ENCODE measurements at regions not wholly inside any gene's neighbourhood (a gene's known extent, or its start where the extent isn't known, plus 50 kb on each side); places are given as distances from the start of the nearest gene placed in this dataset.

- BruUV-seq (replicated peaks), result no TSS peak
- Mint-ChIP-seq H3K36me3 (ENCODE audit: insufficient read depth, unreplicated experiment) (no peaks in the 10 kb centered on the region), H3K9me3 (ENCODE audit: unreplicated experiment) (peaks cover 14% of the 10 kb centered on the region), H3K27ac (ENCODE audit: unreplicated experiment) (no peak overlapping the region), H3K4me1 (ENCODE audit: low read depth, unreplicated experiment) (no peaks in the 10 kb centered on the region), H3K27me3 (ENCODE audit: insufficient read depth, unreplicated experiment) (no peaks in the 10 kb centered on the region), H3K4me3 (ENCODE audit: unreplicated experiment) (no peak overlapping the region)
- intact Hi-C loops (cut with micrococcal nuclease; ENCODE audit: unreplicated experiment), result no loop called here
- no peaks in the 10 kb centered on the region for H3K36me3 ChIP-seq (ENCODE audit: control insufficient read depth, insufficient read depth, low read length)
- no peaks in the 10 kb centered on the region for H3K9me3 ChIP-seq
- no peak overlapping the region for H3K4me3 ChIP-seq (ENCODE audit: low read depth, low read length)
- no peaks in the 10 kb centered on the region for H3K27me3 ChIP-seq (replicated peaks; ENCODE audit: control insufficient read depth, insufficient read depth, low read length)
- ChIA-PET POLR2A (no interaction called here), CTCF (no interaction called here)
- TF ChIP-seq CTCF (IDR thresholded peaks at IDR 0.05; ENCODE audit: insufficient read depth in 1 of 2, low read depth in 1 of 2, low read length in 1 of 2, severe bottlenecking in 1 of 2, unreplicated experiment in 1 of 2), result no peak
- no peak for DNase-seq
- no peaks in the 10 kb centered on the region for H3K4me1 ChIP-seq
Observed at GRCh38 chr1:164466429-164466828, 92.6 kb upstream of the PBX1 start.

GRCh38 chr1:164470996-164471395 lies 88.0 kb upstream of the PBX1 start:
- no peaks in the 10 kb centered on the region for H3K27me3 ChIP-seq (replicated peaks; ENCODE audit: control insufficient read depth, insufficient read depth, low read length)
- no peaks in the 10 kb centered on the region for H3K36me3 ChIP-seq (ENCODE audit: control insufficient read depth, insufficient read depth, low read length)
- intact Hi-C loops (cut with micrococcal nuclease; ENCODE audit: unreplicated experiment), result no loop called here
- H3K9me3 ChIP-seq, result no peaks in the 10 kb centered on the region
- no peaks in the 10 kb centered on the region for H3K27me3 Mint-ChIP-seq (ENCODE audit: insufficient read depth, unreplicated experiment)
- H3K27ac Mint-ChIP-seq (ENCODE audit: unreplicated experiment), result no peak overlapping the region
- TF ChIP-seq CTCF (IDR thresholded peaks at IDR 0.05; ENCODE audit: insufficient read depth in 1 of 2, low read depth in 1 of 2, low read length in 1 of 2, severe bottlenecking in 1 of 2, unreplicated experiment in 1 of 2), result no peak
- H3K9me3 Mint-ChIP-seq (ENCODE audit: unreplicated experiment), result peaks cover 14% of the 10 kb centered on the region
- POLR2A ChIA-PET, result no interaction called here
- BruUV-seq (replicated peaks), result no TSS peak
- H3K36me3 Mint-ChIP-seq (ENCODE audit: insufficient read depth, unreplicated experiment), result no peaks in the 10 kb centered on the region
- H3K4me3 Mint-ChIP-seq (ENCODE audit: unreplicated experiment), result no peak overlapping the region
- CTCF ChIA-PET, result no interaction called here
- peaks cover 8% of the 10 kb centered on the region for H3K4me1 ChIP-seq
- no peak overlapping the region for H3K4me3 ChIP-seq (ENCODE audit: low read depth, low read length)
- no peaks in the 10 kb centered on the region for H3K4me1 Mint-ChIP-seq (ENCODE audit: low read depth, unreplicated experiment)
- DNase-seq, result no peak

GRCh38 chr1:164472841-164473240 lies 86.1 kb upstream of the PBX1 start:
- ChIA-PET POLR2A (no interaction called here), CTCF (interaction anchor here (1.0 kb wide), 1 partner anchor 307 kb away, joined by 4 read pairs; no protein-coding TSS in a partner anchor)
- no peak for DNase-seq
- Histone ChIP-seq H3K9me3 (no peaks in the 10 kb centered on the region), H3K4me1 (peaks cover 8% of the 10 kb centered on the region), H3K4me3 (ENCODE audit: low read depth, low read length) (no peak overlapping the region), H3K36me3 (ENCODE audit: control insufficient read depth, insufficient read depth, low read length) (no peaks in the 10 kb centered on the region), H3K27me3 (replicated peaks; ENCODE audit: control insufficient read depth, insufficient read depth, low read length) (no peaks in the 10 kb centered on the region)
- peaks cover 14% of the 10 kb centered on the region for H3K9me3 Mint-ChIP-seq (ENCODE audit: unreplicated experiment)
- no TSS peak for BruUV-seq (replicated peaks)
- intact Hi-C loops (cut with micrococcal nuclease; ENCODE audit: unreplicated experiment), result no loop called here
- H3K36me3 Mint-ChIP-seq (ENCODE audit: insufficient read depth, unreplicated experiment), result peaks cover 4% of the 10 kb centered on the region
- no peaks in the 10 kb centered on the region for H3K27me3 Mint-ChIP-seq (ENCODE audit: insufficient read depth, unreplicated experiment)
- no peak overlapping the region for H3K4me3 Mint-ChIP-seq (ENCODE audit: unreplicated experiment)
- no peak overlapping the region for H3K27ac Mint-ChIP-seq (ENCODE audit: unreplicated experiment)
- TF ChIP-seq CTCF (IDR thresholded peaks at IDR 0.05; ENCODE audit: insufficient read depth in 1 of 2, low read depth in 1 of 2, low read length in 1 of 2, severe bottlenecking in 1 of 2, unreplicated experiment in 1 of 2), result no peak
- H3K4me1 Mint-ChIP-seq (ENCODE audit: low read depth, unreplicated experiment), result no peaks in the 10 kb centered on the region
